ENCODE measurements at regions not wholly inside any gene's neighbourhood (a gene's known extent, or its start where the extent isn't known, plus 50 kb on each side); places are given as distances from the start of the nearest gene placed in this dataset.

- TF ChIP-seq CTCF (IDR thresholded peaks at IDR 0.05 in 2 of 3, conservative IDR thresholded peaks at IDR 0.05 in 1 of 3; ENCODE audit: borderline replicate concordance in 1 of 3, insufficient read depth in 1 of 3, low read depth in 2 of 3, low read length in 2 of 3) (no peak), POLR2A (IDR thresholded peaks at IDR 0.05; ENCODE audit: borderline replicate concordance, extremely low read depth, insufficient read depth, insufficient read length) (no peak), POLR2AphosphoS5 (IDR thresholded peaks at IDR 0.05; ENCODE audit: low read depth, low read length) (no peak)
Measured at GRCh38 chr2:196330645-196331044, 159.3 kb upstream of the STK17B start.

All from HCT116 (cell line).